Vagina (tissue), 2 donors: ENCODE measurements at regions not wholly inside any gene's neighbourhood (a gene's known extent, or its start where the extent isn't known, plus 50 kb on each side); places are given as distances from the start of the nearest gene placed in this dataset.
"Not testable (repeated sequence)": the region's sequence is repeated elsewhere in the genome, so short reads cannot be mapped to it uniquely, and the experiment has no call there.

ENCODE experiments used
- DNase-seq, 2 donors: peaks; one replicate each; pipeline ENCODE4 v3.0.0-alpha.2; 2017; ENCODE audit errors: extremely low spot score in 2 of 2
- H3K27ac ChIP-seq: fragments of 200-600 bp; sonication (generic); one replicate; pipeline ENCODE4 v1.5.1; 2019
- H3K27me3 ChIP-seq: fragments of 200-600 bp; sonication (generic); one replicate; pipeline ENCODE4 v1.5.1; 2019
- H3K36me3 ChIP-seq, 2 donors: fragments of 200-600 bp; sonication (generic); one replicate each; pipeline ENCODE4 v1.5.1; 2017 to 2019
- H3K4me1 ChIP-seq: fragments of 200-600 bp; sonication (generic); one replicate; pipeline ENCODE4 v1.5.1; 2019
- H3K4me3 ChIP-seq, 2 donors: fragments of 200-600 bp; sonication (generic); 1 replicate in 1 of 2; 2 replicates in 1 of 2; pipeline ENCODE4 v1.5.1; 2016 to 2019
- H3K9me3 ChIP-seq: fragments of 200-600 bp; sonication (generic); one replicate; pipeline ENCODE4 v1.5.1; 2019
- CTCF ChIP-seq, 3 experiments: fragments of 450-650 bp in 2 of 3; fragments of 200-600 bp in 1 of 3; sonication (generic) in 1 of 3; IDR thresholded peaks; one replicate each; pipeline ENCODE4 v1.5.1; 2017 to 2019; ENCODE audit warnings: antibody characterized with exemption in 3 of 3, mild to moderate bottlenecking in 2 of 3, moderate library complexity in 2 of 3
- POLR2A ChIP-seq, 2 donors: fragments of 450-650 bp; IDR thresholded peaks; one replicate each; pipeline ENCODE4 v1.6.1; 2017; ENCODE audit warnings: antibody characterized with exemption in 2 of 2, mild to moderate bottlenecking in 2 of 2, moderate library complexity in 2 of 2
- POLR2AphosphoS5 ChIP-seq, 2 donors: sonication (generic); formaldehyde crosslinking; IDR thresholded peaks; one replicate each; pipeline ENCODE4 v1.9.0; 2017; ENCODE audit warnings: antibody characterized with exemption in 2 of 2, mild to moderate bottlenecking in 2 of 2, low read depth in 1 of 2; ENCODE audit not compliant: insufficient read depth in 1 of 2
- intact Hi-C: fragments of 100-400 bp; cut with DNase I; formaldehyde crosslinking; loops from one replicate; pipeline ENCODE4 v1.15.1; 2023

DNA sequence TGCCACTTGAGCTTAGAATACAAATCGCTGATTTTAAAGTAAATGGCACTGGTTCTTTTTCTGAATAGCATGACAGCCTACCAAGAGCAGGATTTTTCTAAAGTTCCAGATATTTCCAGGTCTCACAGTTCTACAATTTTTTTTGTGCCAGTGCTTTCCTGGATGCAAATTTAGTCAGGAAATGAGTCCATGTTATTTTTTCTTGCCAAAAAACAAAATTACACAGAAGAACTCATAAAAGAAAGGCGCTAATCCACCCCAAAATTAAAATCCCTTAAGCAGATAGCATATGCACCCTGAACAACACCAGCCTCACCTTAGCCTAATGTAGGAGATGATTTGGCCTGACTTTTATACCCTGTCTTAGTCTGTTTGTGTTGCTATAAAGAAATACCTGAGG, 86.4 kb upstream of the ARG1 start:
- no peak for DNase-seq
- Histone ChIP-seq H3K4me1 (no peaks in the 10 kb centered on the region), H3K27me3 (no peaks in the 10 kb centered on the region), H3K9me3 (no peaks in the 10 kb centered on the region), H3K4me3 (no peak overlapping the region), H3K27ac (no peak overlapping the region), H3K36me3 (no peaks in the 10 kb centered on the region)
- intact Hi-C loops, result no loop called here
- TF ChIP-seq CTCF (IDR thresholded peaks at IDR 0.05), result no peak
- no peak for TF ChIP-seq POLR2AphosphoS5 (IDR thresholded peaks at IDR 0.05; ENCODE audit: insufficient read depth in 1 of 2, low read depth in 1 of 2)
- no peak for TF ChIP-seq POLR2A (IDR thresholded peaks at IDR 0.05)

DNA sequence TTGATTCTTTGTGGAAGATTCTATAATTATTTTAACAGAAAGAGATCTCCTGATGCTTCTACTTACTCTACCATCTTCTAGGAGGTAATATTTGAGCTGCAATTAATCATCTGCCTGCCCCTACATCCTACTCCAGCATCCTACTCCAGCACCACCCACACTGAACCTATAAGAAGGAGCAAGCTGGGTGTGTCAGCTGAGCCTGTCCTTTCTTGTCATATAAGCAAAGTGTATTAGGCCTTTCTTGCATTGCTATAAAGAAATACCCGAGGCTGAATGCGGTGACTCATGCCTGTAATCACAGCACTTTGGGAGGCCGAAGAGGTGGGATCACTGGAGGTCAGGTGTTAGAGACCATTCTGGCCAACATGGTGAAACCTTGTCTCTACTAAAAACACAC, 84.2 kb upstream of the ARG1 start:
- no peak overlapping the region for H3K4me3 ChIP-seq
- no peak for TF ChIP-seq POLR2A (IDR thresholded peaks at IDR 0.05)
- no peak for TF ChIP-seq CTCF (IDR thresholded peaks at IDR 0.05)
- peak in 1 of 2 donors; percentile 20 for TF ChIP-seq POLR2AphosphoS5 (IDR thresholded peaks at IDR 0.05; ENCODE audit: insufficient read depth in 1 of 2, low read depth in 1 of 2)
- intact Hi-C loops, result no loop called here
- no peak overlapping the region for H3K27ac ChIP-seq
- no peaks in the 10 kb centered on the region for H3K27me3 ChIP-seq
- H3K4me1 ChIP-seq, result no peaks in the 10 kb centered on the region
- no peaks in the 10 kb centered on the region for H3K36me3 ChIP-seq
- H3K9me3 ChIP-seq, result no peaks in the 10 kb centered on the region
- DNase-seq, result no peak

- H3K4me1 ChIP-seq, result no peaks in the 10 kb centered on the region
- no peak for DNase-seq
- no peak for TF ChIP-seq POLR2AphosphoS5 (IDR thresholded peaks at IDR 0.05; ENCODE audit: insufficient read depth in 1 of 2, low read depth in 1 of 2)
- TF ChIP-seq POLR2A (IDR thresholded peaks at IDR 0.05), result no peak
- no peak for TF ChIP-seq CTCF (IDR thresholded peaks at IDR 0.05)
- H3K36me3 ChIP-seq, result no peaks in the 10 kb centered on the region
- no peaks in the 10 kb centered on the region for H3K27me3 ChIP-seq
- no peak overlapping the region for H3K27ac ChIP-seq
- intact Hi-C loops, result no loop called here
- H3K9me3 ChIP-seq, result no peaks in the 10 kb centered on the region
- no peak overlapping the region for H3K4me3 ChIP-seq
Observed at GRCh38 chr6:131490441-131490840, 82.6 kb upstream of the ARG1 start.

DNA sequence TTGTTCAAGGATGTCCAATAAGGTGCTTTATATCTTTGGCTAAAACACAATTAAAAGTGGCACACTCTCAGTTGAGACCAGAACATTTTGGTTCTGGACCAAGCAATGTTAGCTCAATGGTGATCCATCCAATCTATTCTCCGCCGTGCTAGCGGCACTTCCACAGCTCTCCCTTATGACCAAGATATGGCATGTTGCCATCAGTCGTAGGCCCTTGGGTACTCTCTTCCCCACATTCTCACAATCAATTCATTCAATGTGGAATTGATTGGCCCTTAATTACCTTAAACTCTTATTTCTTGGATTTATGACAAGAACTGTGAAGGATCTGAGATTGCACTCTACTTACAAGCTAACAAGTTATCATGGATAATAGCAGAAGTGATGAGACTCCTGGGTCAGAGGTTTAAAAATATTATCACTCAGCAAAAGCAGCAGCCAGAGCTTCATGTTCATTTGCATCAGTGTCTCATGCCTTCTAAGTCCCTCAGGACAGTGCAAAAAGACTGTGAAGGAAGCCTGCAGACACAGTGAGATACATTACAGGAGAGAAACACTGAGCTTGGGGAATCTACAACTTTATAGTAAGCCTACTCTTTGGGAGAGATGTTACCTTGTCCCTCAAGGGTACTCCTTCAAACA, 80.0 kb upstream of the ARG1 start:
- no peaks in the 10 kb centered on the region for H3K36me3 ChIP-seq
- H3K9me3 ChIP-seq, result no peaks in the 10 kb centered on the region
- H3K4me1 ChIP-seq, result no peaks in the 10 kb centered on the region
- no peak overlapping the region for H3K4me3 ChIP-seq
- no peak overlapping the region for H3K27ac ChIP-seq
- intact Hi-C loops, result no loop called here
- no peak for DNase-seq
- H3K27me3 ChIP-seq, result no peaks in the 10 kb centered on the region
- TF ChIP-seq CTCF (IDR thresholded peaks at IDR 0.05) (no peak), POLR2AphosphoS5 (IDR thresholded peaks at IDR 0.05; ENCODE audit: insufficient read depth in 1 of 2, low read depth in 1 of 2) (no peak), POLR2A (IDR thresholded peaks at IDR 0.05) (no peak)

DNA sequence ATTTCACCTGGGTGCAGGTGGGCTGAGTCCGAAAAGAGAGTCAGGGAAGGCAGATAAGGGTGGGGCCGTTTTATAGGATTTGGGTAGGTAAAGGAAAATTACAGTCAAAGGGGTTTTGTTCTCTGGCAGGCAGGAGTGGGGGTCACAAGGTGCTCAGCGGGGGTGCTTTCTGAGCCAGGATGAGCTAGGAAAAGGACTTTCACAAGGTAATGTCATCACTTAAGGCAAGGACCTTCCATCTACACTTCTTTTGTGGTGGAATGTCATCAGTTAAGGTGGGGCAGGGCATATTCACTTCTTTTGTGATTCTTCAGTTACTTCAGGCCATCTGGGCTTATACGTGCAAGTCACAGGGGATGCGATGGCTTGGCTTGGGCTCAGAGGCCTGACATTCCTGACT, 68.6 kb upstream of the ARG1 start:
- H3K36me3 ChIP-seq, H3K27me3 ChIP-seq, H3K27ac ChIP-seq, H3K9me3 ChIP-seq, H3K4me1 ChIP-seq, intact Hi-C loops, H3K4me3 ChIP-seq, DNase-seq: not testable (repeated sequence)
